GM12874 (cell line): ENCODE measurements at regions not wholly inside any gene's neighbourhood (a gene's known extent, or its start where the extent isn't known, plus 50 kb on each side); places are given as distances from the start of the nearest gene placed in this dataset.

Source experiments
- TF ChIP-seq, protein P1 (sequence below): IDR thresholded peaks from 2 replicates; pipeline ENCODE4 v1.5.1; 2011; ENCODE audit warnings: low read depth, mild to moderate bottlenecking, control low read depth, low read length, moderate library complexity; ENCODE audit not compliant: insufficient read depth

DNA sequence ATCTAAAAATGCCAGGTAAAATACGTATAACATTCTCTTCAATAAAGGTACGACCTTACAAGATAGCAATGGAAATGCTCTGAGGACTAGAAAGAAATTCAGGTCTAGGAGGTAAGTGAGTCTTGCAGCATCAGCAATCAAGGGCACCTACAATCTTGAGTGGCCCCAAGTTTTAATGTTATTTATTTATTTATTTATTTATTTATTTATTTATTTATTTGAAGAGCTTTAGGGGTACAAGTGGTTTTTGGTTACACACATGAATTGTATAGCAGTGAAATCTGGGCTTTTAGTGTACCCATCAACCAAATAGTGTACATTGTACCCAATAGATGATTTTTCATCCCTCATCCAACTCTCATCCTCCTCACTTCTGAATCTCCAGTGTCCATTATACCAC, 574.0 kb upstream of the POU3F2 start:
- TF ChIP-seq, protein P1, sequence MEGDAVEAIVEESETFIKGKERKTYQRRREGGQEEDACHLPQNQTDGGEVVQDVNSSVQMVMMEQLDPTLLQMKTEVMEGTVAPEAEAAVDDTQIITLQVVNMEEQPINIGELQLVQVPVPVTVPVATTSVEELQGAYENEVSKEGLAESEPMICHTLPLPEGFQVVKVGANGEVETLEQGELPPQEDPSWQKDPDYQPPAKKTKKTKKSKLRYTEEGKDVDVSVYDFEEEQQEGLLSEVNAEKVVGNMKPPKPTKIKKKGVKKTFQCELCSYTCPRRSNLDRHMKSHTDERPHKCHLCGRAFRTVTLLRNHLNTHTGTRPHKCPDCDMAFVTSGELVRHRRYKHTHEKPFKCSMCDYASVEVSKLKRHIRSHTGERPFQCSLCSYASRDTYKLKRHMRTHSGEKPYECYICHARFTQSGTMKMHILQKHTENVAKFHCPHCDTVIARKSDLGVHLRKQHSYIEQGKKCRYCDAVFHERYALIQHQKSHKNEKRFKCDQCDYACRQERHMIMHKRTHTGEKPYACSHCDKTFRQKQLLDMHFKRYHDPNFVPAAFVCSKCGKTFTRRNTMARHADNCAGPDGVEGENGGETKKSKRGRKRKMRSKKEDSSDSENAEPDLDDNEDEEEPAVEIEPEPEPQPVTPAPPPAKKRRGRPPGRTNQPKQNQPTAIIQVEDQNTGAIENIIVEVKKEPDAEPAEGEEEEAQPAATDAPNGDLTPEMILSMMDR: no peak

DNA sequence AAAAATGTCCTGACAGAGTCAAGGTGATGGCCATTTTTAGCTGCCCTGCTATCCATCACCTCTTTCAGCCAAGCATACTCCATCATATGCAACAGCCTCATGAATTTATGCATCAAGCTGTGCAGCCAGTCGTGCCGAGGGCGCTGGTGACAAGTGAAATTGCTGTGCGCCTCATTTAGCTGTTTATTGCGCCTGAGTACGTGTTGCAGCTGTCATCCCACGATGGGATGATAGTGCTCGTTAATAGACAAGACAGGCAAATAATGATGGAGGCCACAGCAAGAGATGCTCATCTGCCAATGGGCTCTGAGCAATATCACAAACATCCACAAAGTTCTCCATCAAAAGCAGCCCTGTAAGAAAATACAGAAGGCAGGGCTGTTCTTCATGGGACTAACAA, 562.3 kb upstream of the POU3F2 start:
- TF ChIP-seq, protein P1: no peak

DNA sequence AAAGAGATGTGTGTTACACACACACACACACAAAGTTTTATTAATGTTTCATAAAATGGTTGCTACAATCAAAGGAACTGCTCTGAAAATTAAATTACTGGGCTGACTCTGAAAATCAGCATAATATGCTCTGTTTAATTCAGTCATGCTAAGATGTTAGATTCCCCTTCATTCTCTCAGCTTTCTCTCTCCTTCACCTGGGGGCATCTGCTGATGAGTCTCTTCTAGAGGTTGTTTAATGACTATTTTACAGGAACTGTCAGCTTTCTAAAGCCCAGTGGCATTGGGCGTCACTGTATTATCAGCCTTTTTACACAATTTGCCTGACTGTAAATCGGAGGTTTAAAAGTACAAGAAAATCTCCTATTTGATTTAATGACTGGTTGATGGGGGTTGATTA, 559.7 kb upstream of the POU3F2 start:
- TF ChIP-seq, protein P1: no peak

DNA sequence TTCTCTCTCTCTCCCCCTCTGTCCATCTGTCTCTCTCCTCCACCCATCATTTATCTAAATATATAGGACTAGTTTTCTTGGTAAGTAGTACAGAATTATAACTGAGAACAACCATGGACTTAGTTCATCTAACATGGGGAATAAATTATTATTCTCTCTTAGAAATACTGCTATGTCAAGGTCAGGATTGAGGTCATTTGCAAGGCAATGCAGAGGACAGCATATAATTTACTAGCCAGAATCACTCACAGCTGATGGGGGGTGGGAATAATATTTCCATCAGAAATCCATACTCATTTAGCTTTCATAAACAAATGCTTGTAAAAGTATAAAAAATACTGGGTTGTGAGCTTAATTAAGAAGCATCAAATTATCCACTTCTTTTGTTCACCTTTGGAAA, 553.9 kb upstream of the POU3F2 start:
- TF ChIP-seq, protein P1: no peak

DNA sequence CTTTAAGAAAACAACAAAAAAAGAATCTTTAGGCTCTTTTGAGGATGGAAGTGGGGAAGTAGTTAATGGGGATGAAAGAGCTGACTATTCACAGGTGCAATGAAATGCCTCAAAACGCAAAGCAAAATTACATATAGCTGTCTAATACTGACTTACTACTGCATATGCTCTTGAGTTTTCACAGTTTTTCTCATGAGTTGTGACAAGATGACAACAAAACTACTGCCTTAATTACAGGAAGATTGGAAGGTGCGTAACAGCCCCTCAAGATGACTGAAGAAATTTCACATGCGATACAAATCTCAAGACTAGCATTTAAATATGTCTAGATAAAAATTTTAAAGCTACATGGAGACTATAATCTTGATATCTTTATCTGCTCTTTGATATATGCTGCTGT, 547.8 kb upstream of the POU3F2 start:
- TF ChIP-seq, protein P1: no peak

DNA sequence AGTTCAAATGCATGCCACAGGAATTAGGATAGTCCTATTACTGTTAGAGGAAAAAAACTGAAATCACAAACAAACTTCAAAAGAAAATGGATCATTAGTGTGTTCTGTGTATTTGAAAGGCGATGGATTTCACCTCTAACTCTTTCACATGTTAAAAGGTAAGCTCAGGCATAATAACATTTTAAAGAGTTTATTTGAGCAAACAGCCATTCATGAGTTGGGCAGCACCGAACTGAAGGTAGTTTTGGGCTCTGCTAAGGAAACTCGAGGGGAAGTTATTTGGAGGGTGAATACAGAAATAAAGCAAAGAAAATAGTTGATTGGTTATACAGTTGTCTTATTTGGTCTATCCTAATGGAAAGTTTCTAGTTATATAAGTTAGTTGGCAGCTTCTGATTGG, 546.5 kb upstream of the POU3F2 start:
- TF ChIP-seq, protein P1: no peak

DNA sequence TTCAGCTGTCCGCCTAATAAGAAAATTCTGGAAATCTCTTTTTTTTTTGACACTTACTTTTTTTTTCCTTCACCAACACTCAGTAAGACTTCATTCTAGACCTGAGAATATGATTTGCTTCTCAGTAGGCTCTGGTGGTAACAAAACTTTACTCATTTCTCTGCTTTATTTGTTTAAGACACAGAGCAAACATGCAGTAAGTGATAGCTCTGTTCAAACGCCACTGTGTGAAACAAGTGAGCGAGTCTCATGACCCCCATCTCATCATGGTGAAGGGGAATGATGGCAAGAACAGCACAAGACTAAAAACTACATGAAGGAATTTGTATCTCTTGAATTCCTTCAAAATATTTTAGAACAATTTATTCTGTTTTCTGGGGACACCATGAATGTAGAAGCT, 541.6 kb upstream of the POU3F2 start:
- TF ChIP-seq, protein P1: no peak
